IMR-90 (cell line): ENCODE measurements at regions not wholly inside any gene's neighbourhood (a gene's known extent, or its start where the extent isn't known, plus 50 kb on each side); places are given as distances from the start of the nearest gene placed in this dataset.

Source experiments
- ATAC-seq: fragments of 200-7000 bp; cut with Tn5 transposase; 2 replicates; pipeline ENCODE4 v1.9.1; 2020; ENCODE audit warnings: low read depth, mild to moderate bottlenecking, moderate library complexity
- BruUV-seq: library from RNA; stranded (reverse); fragments of 400-500 nt; replicated peaks from 2 replicates; lab custom pipeline; 2021; lab: Mats Ljungman, UMichigan
- CTCF ChIA-PET: fragments of 300-600 bp; formaldehyde crosslinking; extraction: SDS; loops from one replicate; lab custom pipeline; 2021; ENCODE audit warnings: antibody characterized with exemption; lab: Yijun Ruan, JAX
- POLR2A ChIA-PET: fragments of 300-600 bp; sonication (Branson Sonifier 250); formaldehyde crosslinking; loops from one replicate; lab custom pipeline; 2022; ENCODE audit warnings: antibody characterized with exemption; ENCODE audit not compliant: unreplicated experiment; lab: Charles Lee
- DNase-seq: peaks from one replicate; pipeline ENCODE4 v3.0.0; 2013
- H2AFZ ChIP-seq: replicated peaks from 2 replicates; pipeline ENCODE3; 2013; ENCODE audit warnings: low read length, mild to moderate bottlenecking; ENCODE audit not compliant: poor library complexity
- H2AK5ac ChIP-seq: 2 replicates; pipeline ENCODE4 v1.6.1; 2013; ENCODE audit warnings: low read depth, low read length, inconsistent platforms
- H2AK9ac ChIP-seq: replicated peaks from 2 replicates; pipeline ENCODE3; 2013; ENCODE audit warnings: mild to moderate bottlenecking, low read depth, low read length, moderate library complexity; ENCODE audit not compliant: poor library complexity
- H2BK120ac ChIP-seq: 2 replicates; pipeline ENCODE4 v1.6.1; 2013; ENCODE audit warnings: low read depth, low read length, inconsistent platforms
- H2BK15ac ChIP-seq: 3 replicates; pipeline ENCODE4 v1.6.1; 2013; ENCODE audit warnings: low read depth, low read length, inconsistent platforms
- H2BK20ac ChIP-seq: 2 replicates; pipeline ENCODE4 v1.6.1; 2013; ENCODE audit warnings: low read depth, mild to moderate bottlenecking, inconsistent platforms, low read length, moderate library complexity
- H2BK5ac ChIP-seq: 2 replicates; pipeline ENCODE4 v1.6.1; 2013; ENCODE audit warnings: mild to moderate bottlenecking, low read depth, low read length, inconsistent platforms; ENCODE audit not compliant: poor library complexity, severe bottlenecking
- H3K14ac ChIP-seq: replicated peaks from 2 replicates; pipeline ENCODE4 v1.6.1; 2013; ENCODE audit warnings: low read depth, low read length, inconsistent platforms
- H3K18ac ChIP-seq: 2 replicates; pipeline ENCODE4 v1.6.1; 2013; ENCODE audit warnings: low read depth, low read length, control low read depth
- H3K23ac ChIP-seq: 2 replicates; pipeline ENCODE4 v1.6.1; 2013; ENCODE audit warnings: low read depth, low read length, inconsistent platforms
- H3K27ac ChIP-seq: 2 replicates; pipeline ENCODE4 v1.5.1; 2013; ENCODE audit warnings: mild to moderate bottlenecking, control low read depth, low read length; ENCODE audit not compliant: insufficient read depth
- H3K27me3 ChIP-seq: 2 replicates; pipeline ENCODE4 v1.6.1; 2013; ENCODE audit warnings: low read length; ENCODE audit not compliant: control insufficient read depth, insufficient read depth
- H3K36me3 ChIP-seq: 2 replicates; pipeline ENCODE4 v1.6.1; 2013; ENCODE audit warnings: low read length, mixed read lengths; ENCODE audit not compliant: control insufficient read depth, insufficient read depth
- H3K4ac ChIP-seq: 2 replicates; pipeline ENCODE4 v1.6.1; 2013; ENCODE audit warnings: low read depth, low read length, inconsistent platforms
- H3K4me1 ChIP-seq: 2 replicates; pipeline ENCODE4 v1.6.1; 2013; ENCODE audit warnings: low read length, mixed read lengths; ENCODE audit not compliant: control insufficient read depth, insufficient read depth
- H3K4me2 ChIP-seq: 2 replicates; pipeline ENCODE4 v1.6.1; 2013; ENCODE audit warnings: low read depth, mild to moderate bottlenecking, control low read depth, low read length, moderate library complexity
- H3K4me3 ChIP-seq: 2 replicates; pipeline ENCODE4 v1.5.1; 2013; ENCODE audit warnings: low read depth, mild to moderate bottlenecking, control low read depth, low read length, moderate library complexity; ENCODE audit not compliant: insufficient read depth
- H3K56ac ChIP-seq: 2 replicates; pipeline ENCODE4 v1.6.1; 2013; ENCODE audit warnings: low read length, inconsistent platforms; ENCODE audit not compliant: insufficient read depth; ENCODE audit errors: extremely low read depth
- H3K79me1 ChIP-seq, 2 experiments: 2 replicates each; pipeline ENCODE4 v1.6.1; 2013; ENCODE audit warnings: low read length in 2 of 2, inconsistent platforms in 1 of 2, low read depth in 1 of 2
- H3K9ac ChIP-seq: 2 replicates; pipeline ENCODE4 v1.6.1; 2013; ENCODE audit warnings: low read depth, low read length, control low read depth
- H3K9me1 ChIP-seq: 2 replicates; pipeline ENCODE4 v1.6.1; 2013; ENCODE audit warnings: low read length, inconsistent platforms; ENCODE audit not compliant: insufficient read depth
- H3K9me3 ChIP-seq: 2 replicates; pipeline ENCODE4 v1.6.1; 2013; ENCODE audit warnings: low read length; ENCODE audit not compliant: control insufficient read depth, insufficient read depth
- H4K20me1 ChIP-seq: 2 replicates; pipeline ENCODE4 v1.6.1; 2013; ENCODE audit warnings: low read length, inconsistent platforms; ENCODE audit not compliant: insufficient read depth
- H4K5ac ChIP-seq: 2 replicates; pipeline ENCODE4 v1.6.1; 2013; ENCODE audit warnings: mild to moderate bottlenecking, low read depth, low read length, control low read depth
- H4K8ac ChIP-seq, 2 experiments: 2 replicates each; pipeline ENCODE4 v1.6.1; 2013; ENCODE audit warnings: low read depth in 2 of 2, low read length in 2 of 2, control low read depth in 1 of 2, inconsistent platforms in 1 of 2
- H4K91ac ChIP-seq: 2 replicates; pipeline ENCODE4 v1.6.1; 2013; ENCODE audit warnings: low read depth, low read length, inconsistent platforms; ENCODE audit not compliant: insufficient read depth
- CEBPB ChIP-seq: IDR thresholded peaks from 2 replicates; pipeline ENCODE4 v1.6.1; 2012; ENCODE audit warnings: low read depth, low read length, improper control_type of control experiment
- FOS ChIP-seq: fragments of 150-350 bp; IDR thresholded peaks from 2 replicates; pipeline ENCODE4 v1.6.1; 2016; ENCODE audit warnings: low read depth, low read length
- MAFK ChIP-seq: IDR thresholded peaks from 2 replicates; pipeline ENCODE4 v1.6.1; 2012; ENCODE audit warnings: low read depth, low read length, improper control_type of control experiment
- NFE2L2 ChIP-seq: fragments of 150-350 bp; IDR thresholded peaks from 2 replicates; pipeline ENCODE4 v1.6.1; 2016; ENCODE audit warnings: low read depth, mild to moderate bottlenecking, low read length
- RAD21 ChIP-seq: IDR thresholded peaks from 2 replicates; pipeline ENCODE4 v1.6.1; 2012; ENCODE audit warnings: low read length, improper control_type of control experiment
- RCOR1 ChIP-seq: IDR thresholded peaks from 2 replicates; pipeline ENCODE4 v1.6.1; 2012; ENCODE audit warnings: mild to moderate bottlenecking, low read length, improper control_type of control experiment; ENCODE audit not compliant: insufficient replicate concordance
- RFX5 ChIP-seq: IDR thresholded peaks from 2 replicates; pipeline ENCODE4 v1.8.0; 2012; ENCODE audit warnings: low read depth, mild to moderate bottlenecking, low read length, moderate library complexity
- WGBS, 2 experiments: methylation state at CpG; one replicate each; pipeline versions ENCODE4 v1.1.5 to v1.1.7; 2013; ENCODE audit warnings: missing lambda C conversion rate in 2 of 2; ENCODE audit not compliant: insufficient read length in 1 of 2; ENCODE audit errors: extremely low coverage in 2 of 2; 5-methylcytosine and 5-hydroxymethylcytosine counted together
- dilution Hi-C: fragments of 300-500 bp; cut with HindIII; formaldehyde crosslinking; loops from one replicate; pipeline ENCODE4 v1.14.3; 2018; ENCODE audit warnings: low sequenced_read_pairs; ENCODE audit not compliant: unreplicated experiment
- in situ Hi-C: fragments of 300-500 bp; cut with MboI; formaldehyde crosslinking; loops from 3 replicates; pipeline ENCODE4 v1.14.3; 2019; ENCODE audit warnings: low sequenced_read_pairs, inconsistent platforms, mixed read lengths
- intact Hi-C: fragments of 100-400 bp; cut with micrococcal nuclease; formaldehyde crosslinking; loops from 2 replicates; pipeline ENCODE4 v1.10.0; 2022

GRCh38 chr2:14998546-14998945 lies 366.0 kb downstream of the LRATD1 start:
- H4K8ac ChIP-seq = no peak overlapping the region
- no peaks in the 10 kb centered on the region for H3K36me3 ChIP-seq
- no CpG with 5 or more reads among the region's 3 CpGs for WGBS, 2 experiments
- no peak overlapping the region for H2BK5ac ChIP-seq
- no peak overlapping the region for H2AFZ ChIP-seq
- H3K56ac ChIP-seq = no peak overlapping the region
- H3K27ac ChIP-seq = no peak overlapping the region
- H3K9ac ChIP-seq = no peak overlapping the region
- H3K27me3 ChIP-seq = no peaks in the 10 kb centered on the region
- BruUV-seq = no TSS peak
- H2BK20ac ChIP-seq = no peak overlapping the region
- POLR2A ChIA-PET = no interaction called here
- H3K79me1 ChIP-seq = no peaks in the 10 kb centered on the region
- H4K91ac ChIP-seq = no peak overlapping the region
- no peaks in the 10 kb centered on the region for H4K20me1 ChIP-seq
- no peak overlapping the region for H3K18ac ChIP-seq
- in situ Hi-C loops (no loop called here), dilution Hi-C loops (no loop called here), intact Hi-C loops (no loop called here)
- H2BK15ac ChIP-seq = no peak overlapping the region
- no peak overlapping the region for H3K4me3 ChIP-seq
- H3K9me3 ChIP-seq = no peaks in the 10 kb centered on the region
- ATAC-seq (no peak), DNase-seq (no peak)
- H2AK9ac ChIP-seq = no peak overlapping the region
- no peak overlapping the region for H3K23ac ChIP-seq
- CTCF ChIA-PET = interaction anchor here (1.1 kb wide), 1 partner anchor 363 kb away, joined by 3 read pairs; no protein-coding TSS in a partner anchor
- H3K14ac ChIP-seq = no peak overlapping the region
- no peak overlapping the region for H3K4ac ChIP-seq
- no peaks in the 10 kb centered on the region for H3K4me1 ChIP-seq
- no peak overlapping the region for H3K4me2 ChIP-seq
- no peak overlapping the region for H2BK120ac ChIP-seq
- no peak overlapping the region for H2AK5ac ChIP-seq
- no peak for TF ChIP-seq NFE2L2
- TF ChIP-seq FOS = no peak
- no peak for TF ChIP-seq CEBPB
- TF ChIP-seq RAD21 = no peak
- no peak for TF ChIP-seq RFX5
- TF ChIP-seq RCOR1 = no peak
- TF ChIP-seq MAFK = no peak
- H4K5ac ChIP-seq = no peak overlapping the region
- no peaks in the 10 kb centered on the region for H3K9me1 ChIP-seq
